Neuronal stem cell (in vitro differentiated cells): ENCODE measurements at regions not wholly inside any gene's neighbourhood (a gene's known extent, or its start where the extent isn't known, plus 50 kb on each side); places are given as distances from the start of the nearest gene placed in this dataset.
A peak's percentile ranks its signal among the peaks of the same experiment; 100 is the strongest.
"Not testable (repeated sequence)": the region's sequence is repeated elsewhere in the genome, so short reads cannot be mapped to it uniquely, and the experiment has no call there.

ENCODE experiments used
- DNase-seq: peaks from one replicate; pipeline ENCODE4 v3.0.0-alpha.2; 2013; ENCODE audit warnings: low spot score
- H2AFZ ChIP-seq: one replicate; pipeline ENCODE4 v1.6.1; 2013; ENCODE audit warnings: mild to moderate bottlenecking, low read length, inconsistent platforms
- H2AK5ac ChIP-seq: 2 replicates; pipeline ENCODE4 v1.6.1; 2013; ENCODE audit warnings: low read depth, mild to moderate bottlenecking, inconsistent platforms, low read length, moderate library complexity, mixed read lengths
- H2BK120ac ChIP-seq: 2 replicates; pipeline ENCODE4 v1.6.1; 2013; ENCODE audit warnings: low read depth, mild to moderate bottlenecking, inconsistent platforms, low read length, moderate library complexity, mixed read lengths
- H2BK12ac ChIP-seq: one replicate; pipeline ENCODE4 v1.6.1; 2013; ENCODE audit warnings: low read length, inconsistent platforms
- H2BK15ac ChIP-seq: 2 replicates; pipeline ENCODE4 v1.6.1; 2013; ENCODE audit warnings: mild to moderate bottlenecking, low read length, inconsistent platforms, mixed read lengths
- H2BK5ac ChIP-seq: one replicate; pipeline ENCODE4 v1.6.1; 2013; ENCODE audit warnings: inconsistent platforms, mild to moderate bottlenecking, low read length, moderate library complexity
- H3K14ac ChIP-seq: one replicate; pipeline ENCODE4 v1.6.1; 2013; ENCODE audit warnings: low read length, inconsistent platforms
- H3K18ac ChIP-seq: 2 replicates; pipeline ENCODE4 v1.6.1; 2013; ENCODE audit warnings: low read length, inconsistent platforms
- H3K23ac ChIP-seq: 2 replicates; pipeline ENCODE4 v1.6.1; 2013; ENCODE audit warnings: low read depth, mild to moderate bottlenecking, mixed read lengths, low read length, inconsistent platforms; ENCODE audit not compliant: poor library complexity
- H3K27ac ChIP-seq: replicated peaks from 3 replicates; pipeline ENCODE4 v1.5.1; 2013; ENCODE audit warnings: low read length, inconsistent platforms
- H3K27me3 ChIP-seq, 3 experiments: 2 replicates each; pipeline ENCODE4 v1.6.1; 2013; ENCODE audit warnings: low read length in 3 of 3, mild to moderate bottlenecking in 2 of 3, inconsistent platforms in 1 of 3, low read depth in 1 of 3, mixed read lengths in 1 of 3, moderate library complexity in 1 of 3; ENCODE audit not compliant: control insufficient read depth in 3 of 3, insufficient read depth in 3 of 3
- H3K36me3 ChIP-seq, 2 donors: replicated peaks in 1 of 2; 2 replicates each; pipeline ENCODE4 v1.6.1; 2013; ENCODE audit warnings: low read length in 2 of 2; ENCODE audit not compliant: control insufficient read depth in 2 of 2, insufficient read depth in 2 of 2
- H3K4ac ChIP-seq: 2 replicates; pipeline ENCODE4 v1.6.1; 2013; ENCODE audit warnings: inconsistent platforms, mild to moderate bottlenecking, low read length, moderate library complexity
- H3K4me1 ChIP-seq, 2 donors: 1 replicate in 1 of 2; 2 replicates in 1 of 2; pipeline ENCODE4 v1.6.1; 2013; ENCODE audit warnings: low read length in 2 of 2, low read depth in 1 of 2; ENCODE audit not compliant: control insufficient read depth in 2 of 2, insufficient read depth in 1 of 2
- H3K4me2 ChIP-seq: one replicate; pipeline ENCODE4 v1.6.1; 2013; ENCODE audit warnings: mild to moderate bottlenecking, low read length, inconsistent platforms; ENCODE audit not compliant: insufficient read depth, poor library complexity, severe bottlenecking
- H3K4me3 ChIP-seq, 2 donors: 2 replicates each; pipeline ENCODE4 v1.5.1; 2013; ENCODE audit warnings: low read length in 2 of 2, mild to moderate bottlenecking in 2 of 2, inconsistent platforms in 1 of 2, moderate library complexity in 1 of 2
- H3K79me1 ChIP-seq: one replicate; pipeline ENCODE4 v1.6.1; 2013; ENCODE audit warnings: low read depth, mild to moderate bottlenecking, inconsistent platforms, low read length, moderate library complexity
- H3K9ac ChIP-seq: one replicate; pipeline ENCODE4 v1.6.1; 2013; ENCODE audit warnings: mild to moderate bottlenecking, low read depth, low read length, inconsistent platforms; ENCODE audit not compliant: poor library complexity
- H3K9me3 ChIP-seq, 2 donors: replicated peaks in 1 of 2; 2 replicates each; pipeline versions ENCODE3 to v1.6.1; 2013; ENCODE audit warnings: low read length in 2 of 2, mild to moderate bottlenecking in 2 of 2, inconsistent platforms in 1 of 2, low read depth in 1 of 2, mixed read lengths in 1 of 2, moderate library complexity in 1 of 2; ENCODE audit not compliant: control insufficient read depth in 2 of 2, insufficient read depth in 1 of 2
- H4K8ac ChIP-seq: one replicate; pipeline ENCODE4 v1.6.1; 2013; ENCODE audit warnings: low read depth, mild to moderate bottlenecking, inconsistent platforms, low read length, moderate library complexity
- H4K91ac ChIP-seq: one replicate; pipeline ENCODE4 v1.6.1; 2013; ENCODE audit warnings: low read length, low read depth, mild to moderate bottlenecking, inconsistent platforms; ENCODE audit not compliant: poor library complexity
- WGBS, 2 donors: extraction: QIAGEN DNeasy Blood & Tissue Kit; methylation state at CpG; one replicate each; pipeline ENCODE4 v1.1.7; 2013; ENCODE audit warnings: missing lambda C conversion rate in 2 of 2, mixed read lengths in 1 of 2; ENCODE audit not compliant: insufficient read length in 2 of 2, insufficient replicate concordance in 1 of 2; ENCODE audit errors: extremely low coverage in 2 of 2; 5-methylcytosine and 5-hydroxymethylcytosine counted together

- H2BK5ac ChIP-seq: no peak overlapping the region
- H3K4me2 ChIP-seq: no peak overlapping the region
- no peaks in the 10 kb centered on the region for H3K79me1 ChIP-seq
- H3K27ac ChIP-seq: no peak overlapping the region
- H3K9me3 ChIP-seq: no peaks in the 10 kb centered on the region
- no peak overlapping the region for H2BK12ac ChIP-seq
- no peak overlapping the region for H3K14ac ChIP-seq
- H3K4me1 ChIP-seq: no peaks in the 10 kb centered on the region
- peaks cover 0 to 18% (median 0%) of the 10 kb centered on the region in 3 experiments for H3K27me3 ChIP-seq
- H3K36me3 ChIP-seq: no peaks in the 10 kb centered on the region
- no peak overlapping the region for H3K9ac ChIP-seq
- no peak overlapping the region for H2AK5ac ChIP-seq
- H3K23ac ChIP-seq: no peak overlapping the region
- no CpG with 5 or more reads among the region's 5 CpGs for WGBS, 2 donors
- H2BK120ac ChIP-seq: no peak overlapping the region
- no peak overlapping the region for H2AFZ ChIP-seq
- DNase-seq: no peak
- H4K91ac ChIP-seq: no peak overlapping the region
- H4K8ac ChIP-seq: no peak overlapping the region
- no peak overlapping the region for H3K4ac ChIP-seq
- H3K4me3 ChIP-seq: no peak overlapping the region
- no peak overlapping the region for H3K18ac ChIP-seq
- H2BK15ac ChIP-seq: no peak overlapping the region
These were observed 120.6 kb downstream of the FCRL5 start for GRCh38 chr1:157431751-157432150.

GRCh38 chr1:157429601-157430240, 122.6 kb downstream of the FCRL5 start:
- Histone ChIP-seq H3K4me2 (no peak overlapping the region), H3K79me1 (no peaks in the 10 kb centered on the region), H2BK5ac (no peak overlapping the region), H2BK15ac (no peak overlapping the region), H3K9ac (no peak overlapping the region), H3K4me1 (no peaks in the 10 kb centered on the region), H4K91ac (no peak overlapping the region), H3K4me3 (no peak overlapping the region), H3K27me3 (peaks cover 0 to 18% (median 0%) of the 10 kb centered on the region in 3 experiments), H3K18ac (no peak overlapping the region), H2AK5ac (no peak overlapping the region), H3K36me3 (no peaks in the 10 kb centered on the region), H4K8ac (no peak overlapping the region), H3K27ac (no peak overlapping the region), H2BK120ac (no peak overlapping the region), H3K4ac (no peak overlapping the region), H3K14ac (no peak overlapping the region), H2AFZ (no peak overlapping the region), H3K9me3 (no peaks in the 10 kb centered on the region), H3K23ac (no peak overlapping the region), H2BK12ac (no peak overlapping the region)
- DNase-seq: no peak
- no CpG with 5 or more reads among the region's 5 CpGs for WGBS, 2 donors

- H2AK5ac ChIP-seq, H3K9ac ChIP-seq, H2BK12ac ChIP-seq, H3K36me3 ChIP-seq, H4K91ac ChIP-seq, DNase-seq, H2BK120ac ChIP-seq, H3K4me2 ChIP-seq, H3K9me3 ChIP-seq, H3K27me3 ChIP-seq, H2AFZ ChIP-seq, H2BK5ac ChIP-seq, H3K4me1 ChIP-seq, H3K4ac ChIP-seq, H2BK15ac ChIP-seq, H3K23ac ChIP-seq, H3K27ac ChIP-seq, H3K14ac ChIP-seq, H3K79me1 ChIP-seq, H3K18ac ChIP-seq, H4K8ac ChIP-seq: not testable (repeated sequence)
- H3K4me3 ChIP-seq: peak overlapping the region in 1 of 2 donors; percentile 57
- WGBS, 2 donors: no CpG with 5 or more reads among the region's 1 CpG
These were observed 128.6 kb downstream of the FCRL5 start for GRCh38 chr1:157423764-157424163.

GRCh38 chr1:157419845-157420542, 132.3 kb downstream of the FCRL5 start:
- H2BK120ac ChIP-seq: no peak overlapping the region
- H3K9me3 ChIP-seq: peaks cover 0 to 2% of the 10 kb centered on the region in 2 donors
- H3K4me2 ChIP-seq: no peak overlapping the region
- DNase-seq: no peak
- H3K9ac ChIP-seq: no peak overlapping the region
- H4K91ac ChIP-seq: no peak overlapping the region
- H3K27me3 ChIP-seq: no peaks in the 10 kb centered on the region
- no peak overlapping the region for H2AK5ac ChIP-seq
- H2AFZ ChIP-seq: no peak overlapping the region
- no peaks in the 10 kb centered on the region for H3K4me1 ChIP-seq
- H2BK12ac ChIP-seq: peak overlapping the region; percentile 8
- H3K36me3 ChIP-seq: no peaks in the 10 kb centered on the region
- no peak overlapping the region for H3K4ac ChIP-seq
- H3K18ac ChIP-seq: no peak overlapping the region
- no peak overlapping the region for H2BK5ac ChIP-seq
- no CpG with 5 or more reads among the region's 6 CpGs for WGBS, 2 donors
- no peak overlapping the region for H3K14ac ChIP-seq
- H3K27ac ChIP-seq: no peak overlapping the region
- H3K4me3 ChIP-seq: peak overlapping the region in 1 of 2 donors; percentile 21
- no peak overlapping the region for H3K23ac ChIP-seq
- no peaks in the 10 kb centered on the region for H3K79me1 ChIP-seq
- no peak overlapping the region for H4K8ac ChIP-seq
- no peak overlapping the region for H2BK15ac ChIP-seq
